Ascending aorta (tissue), 2 donors: ENCODE measurements at regions not wholly inside any gene's neighbourhood (a gene's known extent, or its start where the extent isn't known, plus 50 kb on each side); places are given as distances from the start of the nearest gene placed in this dataset.
"Not testable (repeated sequence)": the region's sequence is repeated elsewhere in the genome, so short reads cannot be mapped to it uniquely, and the experiment has no call there.

ENCODE experiments used
- DNase-seq, 2 donors: peaks; one replicate each; pipeline ENCODE4 v3.0.0-alpha.2; 2019; ENCODE audit warnings: low spot score in 2 of 2
- H3K27ac ChIP-seq, 2 donors: fragments of 200-600 bp; sonication (generic); one replicate each; pipeline ENCODE4 v1.5.1; 2016 to 2017; ENCODE audit warnings: mild to moderate bottlenecking in 1 of 2
- H3K27me3 ChIP-seq: fragments of 200-600 bp; sonication (generic); one replicate; pipeline ENCODE4 v1.5.1; 2017
- H3K36me3 ChIP-seq, 2 donors: fragments of 200-600 bp; sonication (generic); one replicate each; pipeline ENCODE4 v1.5.1; 2016
- H3K4me1 ChIP-seq, 2 donors: fragments of 200-600 bp; sonication (generic); one replicate each; pipeline ENCODE4 v1.5.1; 2016 to 2017; ENCODE audit warnings: mild to moderate bottlenecking in 1 of 2
- H3K4me3 ChIP-seq, 2 donors: fragments of 200-600 bp; sonication (generic); one replicate each; pipeline ENCODE4 v1.5.1; 2016 to 2017; ENCODE audit warnings: mild to moderate bottlenecking in 1 of 2
- H3K9me3 ChIP-seq, 2 donors: fragments of 200-600 bp; sonication (generic); one replicate each; pipeline ENCODE4 v1.5.1; 2016
- CTCF ChIP-seq, 3 experiments: fragments of 200-600 bp in 2 of 3; fragments of 450-650 bp in 1 of 3; sonication (generic) in 2 of 3; IDR thresholded peaks; one replicate each; pipeline ENCODE4 v1.5.1; 2016 to 2019; ENCODE audit warnings: antibody characterized with exemption in 3 of 3, mild to moderate bottlenecking in 1 of 3, moderate library complexity in 1 of 3
- intact Hi-C: fragments of 100-400 bp; cut with DNase I; formaldehyde crosslinking; loops from one replicate; pipeline ENCODE4 v1.15.1; 2023

GRCh38 chr1:224030257-224030656, 83.7 kb upstream of the FBXO28 start:
- H3K4me1 ChIP-seq, H3K27ac ChIP-seq, H3K27me3 ChIP-seq, DNase-seq, intact Hi-C loops, H3K9me3 ChIP-seq, H3K36me3 ChIP-seq, H3K4me3 ChIP-seq: not testable (repeated sequence)

- intact Hi-C loops, H3K9me3 ChIP-seq, H3K36me3 ChIP-seq, H3K4me3 ChIP-seq, H3K4me1 ChIP-seq, DNase-seq, H3K27ac ChIP-seq, H3K27me3 ChIP-seq: not testable (repeated sequence)
These were observed 84.5 kb upstream of the FBXO28 start for GRCh38 chr1:224029286-224030025.

- H3K27me3 ChIP-seq, H3K36me3 ChIP-seq, H3K4me3 ChIP-seq, H3K9me3 ChIP-seq, DNase-seq, H3K27ac ChIP-seq, intact Hi-C loops, H3K4me1 ChIP-seq: not testable (repeated sequence)
These were observed 85.1 kb upstream of the FBXO28 start for GRCh38 chr1:224028802-224029201.

GRCh38 chr1:224023122-224023521, 90.8 kb upstream of the FBXO28 start:
- H3K36me3 ChIP-seq, H3K9me3 ChIP-seq, H3K4me3 ChIP-seq, H3K27me3 ChIP-seq, DNase-seq, intact Hi-C loops, H3K4me1 ChIP-seq: not testable (repeated sequence)
- H3K27ac ChIP-seq: peak overlapping the region; percentile 74 to 89

GRCh38 chr1:224022249-224022970, 91.5 kb upstream of the FBXO28 start:
- intact Hi-C loops, H3K4me1 ChIP-seq, H3K27me3 ChIP-seq, H3K4me3 ChIP-seq, H3K9me3 ChIP-seq, H3K36me3 ChIP-seq: not testable (repeated sequence)
- H3K27ac ChIP-seq: peak overlapping the region; percentile 74 to 89
- DNase-seq: peak in 1 of 2 donors; percentile 67

- intact Hi-C loops, H3K36me3 ChIP-seq, DNase-seq, H3K4me1 ChIP-seq, H3K27me3 ChIP-seq, H3K4me3 ChIP-seq, H3K9me3 ChIP-seq: not testable (repeated sequence)
- H3K27ac ChIP-seq: peak overlapping the region in 1 of 2 donors; percentile 66
These were observed 94.0 kb upstream of the FBXO28 start for GRCh38 chr1:224019866-224020265.

GRCh38 chr1:224015782-224016181, 98.1 kb upstream of the FBXO28 start:
- H3K27me3 ChIP-seq, intact Hi-C loops, H3K4me1 ChIP-seq, H3K4me3 ChIP-seq, DNase-seq, H3K27ac ChIP-seq, H3K36me3 ChIP-seq: not testable (repeated sequence)
- H3K9me3 ChIP-seq: peaks cover 6 to 18% of the 10 kb centered on the region in 2 donors

- Histone ChIP-seq H3K9me3 (peaks cover 6 to 18% of the 10 kb centered on the region in 2 donors), H3K27me3 (no peaks in the 10 kb centered on the region), H3K4me1 (no peaks in the 10 kb centered on the region), H3K36me3 (no peaks in the 10 kb centered on the region), H3K27ac (no peak overlapping the region), H3K4me3 (no peak overlapping the region)
- DNase-seq: no peak
- TF ChIP-seq CTCF (IDR thresholded peaks at IDR 0.05): no peak
- intact Hi-C loops: no loop called here
These were observed 99.6 kb upstream of the FBXO28 start for GRCh38 chr1:224014330-224014649.

GRCh38 chr1:224013626-224014329, 100.1 kb upstream of the FBXO28 start:
- H3K27ac ChIP-seq, H3K36me3 ChIP-seq, H3K4me3 ChIP-seq, intact Hi-C loops, H3K4me1 ChIP-seq, H3K27me3 ChIP-seq, DNase-seq: not testable (repeated sequence)
- peaks cover 6 to 18% of the 10 kb centered on the region in 2 donors for H3K9me3 ChIP-seq

GRCh38 chr1:224012807-224013434, 101.0 kb upstream of the FBXO28 start:
- DNase-seq, H3K36me3 ChIP-seq, H3K4me3 ChIP-seq, H3K4me1 ChIP-seq, H3K27ac ChIP-seq, H3K27me3 ChIP-seq, intact Hi-C loops: not testable (repeated sequence)
- peaks cover 6 to 18% of the 10 kb centered on the region in 2 donors for H3K9me3 ChIP-seq

GRCh38 chr1:224012162-224012561, 101.7 kb upstream of the FBXO28 start:
- H3K27ac ChIP-seq, intact Hi-C loops, DNase-seq, H3K27me3 ChIP-seq, H3K4me1 ChIP-seq, H3K4me3 ChIP-seq: not testable (repeated sequence)
- Histone ChIP-seq H3K36me3 (peaks cover 0 to 14% of the 10 kb centered on the region in 2 donors), H3K9me3 (peaks cover 6 to 18% of the 10 kb centered on the region in 2 donors)

- H3K4me1 ChIP-seq, DNase-seq, H3K27ac ChIP-seq, H3K4me3 ChIP-seq, intact Hi-C loops, H3K27me3 ChIP-seq: not testable (repeated sequence)
- peaks cover 0 to 16% of the 10 kb centered on the region in 2 donors for H3K36me3 ChIP-seq
- H3K9me3 ChIP-seq: peaks cover 6 to 18% of the 10 kb centered on the region in 2 donors
These were observed 102.2 kb upstream of the FBXO28 start for GRCh38 chr1:224011751-224012150.
